KMS-11 (cell line): ENCODE measurements at regions not wholly inside any gene's neighbourhood (a gene's known extent, or its start where the extent isn't known, plus 50 kb on each side); places are given as distances from the start of the nearest gene placed in this dataset.

Experiments
- H2AFZ ChIP-seq: fragments of 200-600 bp; sonication (generic); 2 replicates; pipeline ENCODE4 v1.6.1; 2016; ENCODE audit warnings: antibody characterized with exemption, mixed run types, low read depth
- H3K27ac ChIP-seq: fragments of 200-600 bp; sonication (generic); 2 replicates; pipeline ENCODE4 v1.6.1; 2016; ENCODE audit warnings: mild to moderate bottlenecking, mixed run types
- H3K27me3 ChIP-seq: fragments of 200-600 bp; sonication (generic); 2 replicates; pipeline ENCODE4 v1.6.1; 2017; ENCODE audit warnings: mild to moderate bottlenecking, low read depth, mixed run types, moderate library complexity; ENCODE audit not compliant: insufficient read depth
- H3K36me3 ChIP-seq: fragments of 200-600 bp; sonication (generic); 2 replicates; pipeline ENCODE4 v1.6.1; 2017; ENCODE audit warnings: mild to moderate bottlenecking, mixed run types; ENCODE audit not compliant: insufficient read depth
- H3K4me1 ChIP-seq: fragments of 200-600 bp; sonication (generic); 2 replicates; pipeline ENCODE4 v1.6.1; 2016; ENCODE audit warnings: mild to moderate bottlenecking, low read depth, mixed run types; ENCODE audit not compliant: poor library complexity, severe bottlenecking
- H3K4me2 ChIP-seq: fragments of 200-600 bp; sonication (generic); 2 replicates; pipeline ENCODE4 v1.7.0; 2016; ENCODE audit warnings: mild to moderate bottlenecking, mixed run types
- H3K4me3 ChIP-seq: fragments of 200-600 bp; sonication (generic); IDR thresholded peaks from 2 replicates; pipeline ENCODE4 v1.6.1; 2017; ENCODE audit warnings: low read depth, low read length, mixed read lengths; ENCODE audit not compliant: insufficient read depth
- H3K79me2 ChIP-seq: fragments of 200-600 bp; sonication (generic); 2 replicates; pipeline ENCODE4 v1.6.1; 2016; ENCODE audit warnings: low read depth, mixed run types; ENCODE audit not compliant: insufficient read depth
- H3K9ac ChIP-seq: fragments of 200-600 bp; sonication (generic); 2 replicates; pipeline ENCODE4 v1.6.1; 2016; ENCODE audit warnings: mild to moderate bottlenecking, mixed run types
- H4K20me1 ChIP-seq: fragments of 200-600 bp; sonication (generic); 2 replicates; pipeline ENCODE4 v1.6.1; 2016; ENCODE audit warnings: mild to moderate bottlenecking, mixed run types; ENCODE audit not compliant: insufficient read depth
- TF ChIP-seq, protein P1 (sequence below): fragments of 200-600 bp; sonication (generic); conservative IDR thresholded peaks from 2 replicates; pipeline ENCODE4 v1.6.1; 2017; ENCODE audit warnings: low read depth, mild to moderate bottlenecking, antibody characterized with exemption, low read length, moderate library complexity, mixed read lengths

- no peaks in the 10 kb centered on the region for H3K36me3 ChIP-seq
- TF ChIP-seq, protein P1, sequence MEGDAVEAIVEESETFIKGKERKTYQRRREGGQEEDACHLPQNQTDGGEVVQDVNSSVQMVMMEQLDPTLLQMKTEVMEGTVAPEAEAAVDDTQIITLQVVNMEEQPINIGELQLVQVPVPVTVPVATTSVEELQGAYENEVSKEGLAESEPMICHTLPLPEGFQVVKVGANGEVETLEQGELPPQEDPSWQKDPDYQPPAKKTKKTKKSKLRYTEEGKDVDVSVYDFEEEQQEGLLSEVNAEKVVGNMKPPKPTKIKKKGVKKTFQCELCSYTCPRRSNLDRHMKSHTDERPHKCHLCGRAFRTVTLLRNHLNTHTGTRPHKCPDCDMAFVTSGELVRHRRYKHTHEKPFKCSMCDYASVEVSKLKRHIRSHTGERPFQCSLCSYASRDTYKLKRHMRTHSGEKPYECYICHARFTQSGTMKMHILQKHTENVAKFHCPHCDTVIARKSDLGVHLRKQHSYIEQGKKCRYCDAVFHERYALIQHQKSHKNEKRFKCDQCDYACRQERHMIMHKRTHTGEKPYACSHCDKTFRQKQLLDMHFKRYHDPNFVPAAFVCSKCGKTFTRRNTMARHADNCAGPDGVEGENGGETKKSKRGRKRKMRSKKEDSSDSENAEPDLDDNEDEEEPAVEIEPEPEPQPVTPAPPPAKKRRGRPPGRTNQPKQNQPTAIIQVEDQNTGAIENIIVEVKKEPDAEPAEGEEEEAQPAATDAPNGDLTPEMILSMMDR, result no peak
- H3K4me3 ChIP-seq, result no peak overlapping the region
- H3K4me2 ChIP-seq, result no peak overlapping the region
- H3K9ac ChIP-seq, result no peak overlapping the region
- H4K20me1 ChIP-seq, result no peaks in the 10 kb centered on the region
- no peak overlapping the region for H2AFZ ChIP-seq
- H3K27me3 ChIP-seq, result no peaks in the 10 kb centered on the region
- no peak overlapping the region for H3K27ac ChIP-seq
- no peaks in the 10 kb centered on the region for H3K4me1 ChIP-seq
- H3K79me2 ChIP-seq, result no peaks in the 10 kb centered on the region
Observed at GRCh38 chr15:95307115-95307514, 1023.4 kb upstream of the NR2F2 start.

GRCh38 chr15:95319242-95319641 is 1011.3 kb upstream of the NR2F2 start:
- no peaks in the 10 kb centered on the region for H4K20me1 ChIP-seq
- TF ChIP-seq, protein P1, result no peak
- H3K9ac ChIP-seq, result no peak overlapping the region
- no peak overlapping the region for H3K27ac ChIP-seq
- no peaks in the 10 kb centered on the region for H3K36me3 ChIP-seq
- H3K4me3 ChIP-seq, result no peak overlapping the region
- H3K79me2 ChIP-seq, result no peaks in the 10 kb centered on the region
- H3K27me3 ChIP-seq, result no peaks in the 10 kb centered on the region
- H2AFZ ChIP-seq, result no peak overlapping the region
- H3K4me2 ChIP-seq, result no peak overlapping the region
- no peaks in the 10 kb centered on the region for H3K4me1 ChIP-seq

GRCh38 chr15:95323796-95324195 is 1006.7 kb upstream of the NR2F2 start:
- Histone ChIP-seq H4K20me1 (no peaks in the 10 kb centered on the region), H3K4me2 (no peak overlapping the region), H3K9ac (no peak overlapping the region), H3K4me1 (no peaks in the 10 kb centered on the region), H3K79me2 (no peaks in the 10 kb centered on the region), H3K27ac (no peak overlapping the region), H3K27me3 (no peaks in the 10 kb centered on the region), H3K4me3 (no peak overlapping the region), H3K36me3 (no peaks in the 10 kb centered on the region), H2AFZ (no peak overlapping the region)
- TF ChIP-seq, protein P1, result no peak

GRCh38 chr15:95324656-95325055 is 1005.8 kb upstream of the NR2F2 start:
- Histone ChIP-seq H3K27me3 (no peaks in the 10 kb centered on the region), H3K4me2 (no peak overlapping the region), H3K9ac (no peak overlapping the region), H2AFZ (no peak overlapping the region), H3K36me3 (no peaks in the 10 kb centered on the region), H3K4me1 (no peaks in the 10 kb centered on the region), H3K4me3 (no peak overlapping the region), H3K27ac (no peak overlapping the region), H3K79me2 (no peaks in the 10 kb centered on the region), H4K20me1 (no peaks in the 10 kb centered on the region)
- TF ChIP-seq, protein P1, result no peak
